Body of pancreas (tissue), 4 donors: ENCODE measurements at regions not wholly inside any gene's neighbourhood (a gene's known extent, or its start where the extent isn't known, plus 50 kb on each side); places are given as distances from the start of the nearest gene placed in this dataset.

ENCODE experiments used
- POLR2A ChIP-seq, 3 donors: fragments of 450-650 bp; IDR thresholded peaks; one replicate each; pipeline ENCODE4 v1.6.1; 2016; ENCODE audit warnings: antibody characterized with exemption in 3 of 3, mild to moderate bottlenecking in 2 of 3
- TF ChIP-seq, protein P1 (sequence below), 7 experiments: fragments of 450-650 bp in 4 of 7; fragments of 200-600 bp in 3 of 7; sonication (generic) in 3 of 7; IDR thresholded peaks; one replicate each; pipeline ENCODE4 v1.5.1; 2016 to 2019; ENCODE audit warnings: antibody characterized with exemption in 7 of 7

DNA sequence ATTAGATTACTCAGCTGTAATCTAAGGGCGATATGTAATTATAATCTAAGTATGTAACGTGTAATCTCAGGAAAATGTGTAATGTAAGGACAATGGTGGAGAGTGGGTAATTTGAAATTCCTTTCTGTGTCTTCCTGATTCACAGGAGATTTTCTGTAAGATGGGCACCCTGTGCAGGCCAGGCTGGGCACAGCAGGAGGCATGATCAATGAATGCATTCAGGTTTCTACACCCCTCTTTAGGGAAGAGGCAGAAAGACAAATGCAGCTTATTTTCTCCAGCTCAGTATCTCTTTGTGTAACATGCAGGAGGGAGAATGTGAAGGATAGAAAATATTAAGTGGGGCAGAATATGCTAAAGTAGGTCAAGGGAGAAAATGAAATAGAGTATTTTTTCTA, 320.1 kb downstream of the PIK3C3 start:
- TF ChIP-seq, protein P1, sequence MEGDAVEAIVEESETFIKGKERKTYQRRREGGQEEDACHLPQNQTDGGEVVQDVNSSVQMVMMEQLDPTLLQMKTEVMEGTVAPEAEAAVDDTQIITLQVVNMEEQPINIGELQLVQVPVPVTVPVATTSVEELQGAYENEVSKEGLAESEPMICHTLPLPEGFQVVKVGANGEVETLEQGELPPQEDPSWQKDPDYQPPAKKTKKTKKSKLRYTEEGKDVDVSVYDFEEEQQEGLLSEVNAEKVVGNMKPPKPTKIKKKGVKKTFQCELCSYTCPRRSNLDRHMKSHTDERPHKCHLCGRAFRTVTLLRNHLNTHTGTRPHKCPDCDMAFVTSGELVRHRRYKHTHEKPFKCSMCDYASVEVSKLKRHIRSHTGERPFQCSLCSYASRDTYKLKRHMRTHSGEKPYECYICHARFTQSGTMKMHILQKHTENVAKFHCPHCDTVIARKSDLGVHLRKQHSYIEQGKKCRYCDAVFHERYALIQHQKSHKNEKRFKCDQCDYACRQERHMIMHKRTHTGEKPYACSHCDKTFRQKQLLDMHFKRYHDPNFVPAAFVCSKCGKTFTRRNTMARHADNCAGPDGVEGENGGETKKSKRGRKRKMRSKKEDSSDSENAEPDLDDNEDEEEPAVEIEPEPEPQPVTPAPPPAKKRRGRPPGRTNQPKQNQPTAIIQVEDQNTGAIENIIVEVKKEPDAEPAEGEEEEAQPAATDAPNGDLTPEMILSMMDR (IDR thresholded peaks at IDR 0.05) = no peak
- no peak for TF ChIP-seq POLR2A (IDR thresholded peaks at IDR 0.05)
